ENCODE measurements at regions not wholly inside any gene's neighbourhood (a gene's known extent, or its start where the extent isn't known, plus 50 kb on each side); places are given as distances from the start of the nearest gene placed in this dataset.

- H3K9me3 Mint-ChIP-seq = no peaks in the 10 kb centered on the region
- H3K36me3 Mint-ChIP-seq (ENCODE audit: low read depth) = peaks cover 10% of the 10 kb centered on the region
- no peak overlapping the region for H3K27ac Mint-ChIP-seq
- no peaks in the 10 kb centered on the region for H3K27me3 Mint-ChIP-seq (ENCODE audit: low read depth, poor library complexity)
- no peak overlapping the region for H3K4me3 Mint-ChIP-seq
- no peak for DNase-seq
- TF ChIP-seq, protein P1, sequence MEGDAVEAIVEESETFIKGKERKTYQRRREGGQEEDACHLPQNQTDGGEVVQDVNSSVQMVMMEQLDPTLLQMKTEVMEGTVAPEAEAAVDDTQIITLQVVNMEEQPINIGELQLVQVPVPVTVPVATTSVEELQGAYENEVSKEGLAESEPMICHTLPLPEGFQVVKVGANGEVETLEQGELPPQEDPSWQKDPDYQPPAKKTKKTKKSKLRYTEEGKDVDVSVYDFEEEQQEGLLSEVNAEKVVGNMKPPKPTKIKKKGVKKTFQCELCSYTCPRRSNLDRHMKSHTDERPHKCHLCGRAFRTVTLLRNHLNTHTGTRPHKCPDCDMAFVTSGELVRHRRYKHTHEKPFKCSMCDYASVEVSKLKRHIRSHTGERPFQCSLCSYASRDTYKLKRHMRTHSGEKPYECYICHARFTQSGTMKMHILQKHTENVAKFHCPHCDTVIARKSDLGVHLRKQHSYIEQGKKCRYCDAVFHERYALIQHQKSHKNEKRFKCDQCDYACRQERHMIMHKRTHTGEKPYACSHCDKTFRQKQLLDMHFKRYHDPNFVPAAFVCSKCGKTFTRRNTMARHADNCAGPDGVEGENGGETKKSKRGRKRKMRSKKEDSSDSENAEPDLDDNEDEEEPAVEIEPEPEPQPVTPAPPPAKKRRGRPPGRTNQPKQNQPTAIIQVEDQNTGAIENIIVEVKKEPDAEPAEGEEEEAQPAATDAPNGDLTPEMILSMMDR (IDR thresholded peaks at IDR 0.05) = no peak
- H3K4me1 Mint-ChIP-seq = peaks cover 19% of the 10 kb centered on the region
Observed at GRCh38 chr4:20408611-20409010, 156.9 kb downstream of the SLIT2 start.

GRCh38 chr4:20412072-20412471 lies 160.4 kb downstream of the SLIT2 start:
- H3K27ac Mint-ChIP-seq = no peak overlapping the region
- no peaks in the 10 kb centered on the region for H3K27me3 Mint-ChIP-seq (ENCODE audit: low read depth, poor library complexity)
- no peak overlapping the region for H3K4me3 Mint-ChIP-seq
- TF ChIP-seq, protein P1 (IDR thresholded peaks at IDR 0.05) = no peak
- peaks cover 16% of the 10 kb centered on the region for H3K36me3 Mint-ChIP-seq (ENCODE audit: low read depth)
- H3K9me3 Mint-ChIP-seq = no peaks in the 10 kb centered on the region
- peaks cover 12% of the 10 kb centered on the region for H3K4me1 Mint-ChIP-seq
- DNase-seq = no peak

DNA sequence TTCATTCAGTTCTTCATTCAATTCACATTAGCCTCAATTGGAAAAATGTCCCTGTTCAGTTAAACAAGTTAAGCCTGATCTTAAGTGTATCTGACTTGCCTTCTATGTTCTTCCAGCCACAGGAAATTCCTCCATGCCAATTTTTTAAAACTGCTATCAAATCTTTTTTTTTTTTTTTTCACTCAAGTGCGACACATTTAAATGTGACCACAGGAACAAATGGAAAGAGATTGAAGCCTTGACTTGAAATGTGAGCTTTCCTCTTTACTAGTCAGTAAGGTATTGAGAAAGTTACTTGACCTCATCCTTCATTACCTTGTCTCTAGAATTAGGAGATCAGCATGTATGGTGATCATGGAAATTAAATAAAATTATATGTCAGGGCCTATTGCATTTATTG lies 165.1 kb downstream of the SLIT2 start:
- no peaks in the 10 kb centered on the region for H3K9me3 Mint-ChIP-seq
- TF ChIP-seq, protein P1 (IDR thresholded peaks at IDR 0.05) = no peak
- no peak overlapping the region for H3K4me3 Mint-ChIP-seq
- peaks cover 6% of the 10 kb centered on the region for H3K36me3 Mint-ChIP-seq (ENCODE audit: low read depth)
- no peaks in the 10 kb centered on the region for H3K27me3 Mint-ChIP-seq (ENCODE audit: low read depth, poor library complexity)
- peaks cover 9% of the 10 kb centered on the region for H3K4me1 Mint-ChIP-seq
- DNase-seq = no peak
- H3K27ac Mint-ChIP-seq = peak overlapping the region; percentile 95

DNA sequence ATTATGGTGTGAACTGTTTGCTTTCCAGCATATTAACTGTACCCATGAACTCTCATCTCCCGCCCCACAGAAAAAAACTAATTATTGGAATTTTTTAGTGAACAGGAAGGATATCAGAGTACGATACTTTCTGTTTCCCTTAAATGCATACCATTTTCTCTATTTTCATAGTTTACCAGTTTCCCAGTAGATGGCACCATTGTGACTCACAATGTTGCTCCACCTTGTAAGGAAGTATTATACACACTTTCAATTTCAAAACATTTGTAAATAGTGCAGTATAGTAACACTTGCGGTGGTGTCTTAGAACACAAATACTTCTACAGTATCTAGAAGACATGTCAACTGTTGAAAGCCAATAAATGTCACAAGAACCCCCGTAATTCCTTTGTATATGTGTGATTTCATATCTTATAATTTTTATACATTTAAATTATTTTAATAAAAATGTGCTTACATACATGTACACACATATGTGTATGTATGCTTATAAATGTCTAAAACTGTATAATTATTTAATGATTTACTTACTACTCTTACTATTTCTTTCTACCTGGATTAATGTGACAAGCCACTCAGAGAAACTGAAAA lies 167.3 kb downstream of the SLIT2 start:
- Mint-ChIP-seq H3K9me3 (no peaks in the 10 kb centered on the region), H3K27me3 (ENCODE audit: low read depth, poor library complexity) (no peaks in the 10 kb centered on the region), H3K4me1 (peaks cover 14% of the 10 kb centered on the region), H3K4me3 (no peak overlapping the region), H3K27ac (no peak overlapping the region), H3K36me3 (ENCODE audit: low read depth) (peaks cover 6% of the 10 kb centered on the region)
- TF ChIP-seq, protein P1 (IDR thresholded peaks at IDR 0.05) = peak; percentile 39
- no peak for DNase-seq

DNA sequence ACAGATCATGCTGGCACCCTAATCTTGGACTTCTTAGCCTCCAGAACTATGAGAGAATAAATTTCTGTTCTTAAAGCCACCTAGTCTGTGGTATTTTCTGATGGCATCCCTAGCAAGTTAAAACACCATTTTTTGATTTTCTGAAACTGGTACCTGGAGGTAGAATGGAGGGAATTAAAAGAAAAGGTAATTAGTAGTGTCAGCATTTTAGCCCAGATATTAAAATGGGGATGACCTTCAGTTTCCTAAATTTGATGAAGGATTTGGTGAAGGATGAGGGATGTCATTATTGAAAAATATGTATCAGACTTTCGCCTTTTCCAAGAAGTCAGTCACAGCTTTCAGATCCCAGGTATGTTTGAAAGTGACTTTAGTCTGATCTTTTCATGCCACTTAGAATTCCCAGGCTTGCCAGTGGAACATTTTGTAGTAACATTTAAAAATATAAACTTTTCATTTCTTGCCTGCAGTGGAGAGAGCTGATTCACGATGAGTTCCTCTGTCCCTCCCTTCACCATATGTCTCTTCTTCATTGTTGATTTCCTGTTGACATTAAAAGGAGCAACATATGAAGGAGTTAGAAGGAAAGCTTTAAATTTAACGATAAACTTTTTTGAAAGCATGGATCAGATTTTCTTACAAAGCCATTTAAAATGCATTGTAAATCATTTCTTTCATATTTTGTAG lies 169.4 kb downstream of the SLIT2 start:
- Mint-ChIP-seq H3K27me3 (ENCODE audit: low read depth, poor library complexity) (no peaks in the 10 kb centered on the region), H3K27ac (no peak overlapping the region), H3K36me3 (ENCODE audit: low read depth) (no peaks in the 10 kb centered on the region), H3K4me1 (peaks cover 19% of the 10 kb centered on the region), H3K4me3 (no peak overlapping the region), H3K9me3 (no peaks in the 10 kb centered on the region)
- TF ChIP-seq, protein P1 (IDR thresholded peaks at IDR 0.05) = no peak
- no peak for DNase-seq

DNA sequence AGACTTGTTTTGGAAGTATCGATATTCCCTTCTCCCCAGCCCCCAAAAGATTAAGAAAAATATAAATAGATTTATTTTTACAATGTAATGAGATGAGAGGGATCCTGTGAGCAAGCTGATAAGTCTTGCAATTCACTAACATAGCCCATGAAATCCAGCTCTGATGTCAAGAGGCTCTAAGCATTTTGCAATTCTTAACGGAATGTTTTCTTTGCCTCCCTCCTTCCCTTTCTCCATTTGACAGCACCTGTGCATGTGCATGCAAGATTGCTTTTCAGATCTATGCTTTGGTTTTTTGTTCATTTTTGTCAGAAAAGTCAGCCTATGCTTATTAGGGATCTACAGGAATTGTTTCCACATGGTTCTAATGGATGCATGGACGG lies 169.9 kb downstream of the SLIT2 start:
- Mint-ChIP-seq H3K36me3 (ENCODE audit: low read depth) (no peaks in the 10 kb centered on the region), H3K9me3 (no peaks in the 10 kb centered on the region), H3K4me1 (peaks cover 22% of the 10 kb centered on the region), H3K27me3 (ENCODE audit: low read depth, poor library complexity) (no peaks in the 10 kb centered on the region), H3K4me3 (no peak overlapping the region), H3K27ac (no peak overlapping the region)
- TF ChIP-seq, protein P1 (IDR thresholded peaks at IDR 0.05) = no peak
- DNase-seq = no peak
